PFSK-1 (cell line): ENCODE measurements at regions not wholly inside any gene's neighbourhood (a gene's known extent, or its start where the extent isn't known, plus 50 kb on each side); places are given as distances from the start of the nearest gene placed in this dataset.

ENCODE experiments used
- FOXP2 ChIP-seq: optimal IDR thresholded peaks from 2 replicates; pipeline ENCODE3; 2011; ENCODE audit warnings: borderline replicate concordance, control low read depth, inconsistent platforms; ENCODE audit not compliant: insufficient read depth; ENCODE audit errors: extremely low read length, extremely low read depth
- POLR2AphosphoS5 ChIP-seq: IDR thresholded peaks from 2 replicates; pipeline ENCODE4 v1.6.1; 2012; ENCODE audit warnings: low read depth, mild to moderate bottlenecking, control low read depth, low read length, moderate library complexity
- REST ChIP-seq, 2 experiments: IDR thresholded peaks; 2 replicates each; pipeline versions ENCODE4 v1.6.1 to v1.8.0; 2011 to 2012; ENCODE audit warnings: low read depth in 2 of 2, low read length in 2 of 2, control low read depth in 1 of 2, inconsistent platforms in 1 of 2, mild to moderate bottlenecking in 1 of 2, moderate library complexity in 1 of 2; ENCODE audit not compliant: insufficient read depth in 1 of 2
- SIN3A ChIP-seq: IDR thresholded peaks from 2 replicates; pipeline ENCODE4 v1.6.1; 2012; ENCODE audit warnings: mild to moderate bottlenecking, low read length, moderate library complexity, borderline replicate concordance; ENCODE audit not compliant: insufficient read depth
- TAF1 ChIP-seq: IDR thresholded peaks from 2 replicates; pipeline ENCODE4 v1.6.1; 2012; ENCODE audit warnings: low read length, control low read depth, borderline replicate concordance; ENCODE audit not compliant: insufficient read depth

- TF ChIP-seq REST (IDR thresholded peaks at IDR 0.05; ENCODE audit: insufficient read depth in 1 of 2, low read depth in 2 of 2, low read length in 2 of 2) (no peak), SIN3A (no peak), POLR2AphosphoS5 (no peak), FOXP2 (no peak), TAF1 (no peak)
Observed at GRCh38 chr13:75136151-75136550, 345.8 kb downstream of the TBC1D4 start.

- TF ChIP-seq POLR2AphosphoS5 (no peak), REST (IDR thresholded peaks at IDR 0.05; ENCODE audit: insufficient read depth in 1 of 2, low read depth in 2 of 2, low read length in 2 of 2) (no peak), TAF1 (no peak), SIN3A (no peak), FOXP2 (no peak)
Observed at GRCh38 chr13:75135325-75135825, 346.6 kb downstream of the TBC1D4 start.

- TF ChIP-seq REST (IDR thresholded peaks at IDR 0.05; ENCODE audit: insufficient read depth in 1 of 2, low read depth in 2 of 2, low read length in 2 of 2) (no peak), TAF1 (no peak), POLR2AphosphoS5 (no peak), SIN3A (no peak), FOXP2 (no peak)
Observed at GRCh38 chr13:75132701-75133695, 349.0 kb downstream of the TBC1D4 start.

- TF ChIP-seq FOXP2 (no peak), TAF1 (no peak), REST (IDR thresholded peaks at IDR 0.05; ENCODE audit: insufficient read depth in 1 of 2, low read depth in 2 of 2, low read length in 2 of 2) (no peak), SIN3A (no peak), POLR2AphosphoS5 (no peak)
Observed at GRCh38 chr13:75129331-75129730, 352.6 kb downstream of the TBC1D4 start.

GRCh38 chr13:75124415-75124814 lies 357.6 kb downstream of the TBC1D4 start:
- no peak for TF ChIP-seq FOXP2
